ENCODE measurements at regions not wholly inside any gene's neighbourhood (a gene's known extent, or its start where the extent isn't known, plus 50 kb on each side); places are given as distances from the start of the nearest gene placed in this dataset.

DNA sequence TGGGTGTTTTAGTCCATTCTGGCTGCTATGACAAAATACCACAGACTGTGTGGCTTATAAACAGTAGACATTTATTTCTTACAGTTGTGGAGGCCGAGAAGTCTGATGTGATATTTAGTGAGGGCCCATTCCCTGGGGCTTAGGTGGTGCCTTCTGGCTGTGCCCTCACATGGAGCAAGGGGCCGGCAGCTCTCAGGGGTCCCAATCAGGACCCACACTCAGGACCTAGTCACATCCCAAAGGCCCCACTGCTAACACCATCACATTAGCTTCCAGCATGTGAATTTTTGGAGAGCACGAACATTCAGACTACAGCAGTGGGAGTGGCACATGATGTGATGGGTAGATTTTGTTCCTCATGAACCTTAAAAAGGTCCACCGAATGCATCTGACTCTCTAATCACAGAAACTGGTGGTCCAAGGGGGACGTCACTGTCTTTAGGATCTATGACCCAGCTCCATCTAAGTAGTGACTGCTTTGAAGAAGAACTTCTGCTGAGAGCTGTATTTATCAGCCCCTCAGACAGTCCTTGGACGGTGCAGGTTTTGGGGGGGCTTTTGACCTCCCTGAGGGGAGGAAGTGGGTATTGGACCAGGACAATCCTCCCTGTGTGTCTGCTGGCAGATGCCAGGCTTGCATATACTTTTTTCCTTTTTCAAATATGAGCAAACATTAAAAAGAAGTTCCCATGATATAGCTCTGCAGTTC, 154.5 kb upstream of the ZNF32 start:
- no peak for DNase-seq

DNA sequence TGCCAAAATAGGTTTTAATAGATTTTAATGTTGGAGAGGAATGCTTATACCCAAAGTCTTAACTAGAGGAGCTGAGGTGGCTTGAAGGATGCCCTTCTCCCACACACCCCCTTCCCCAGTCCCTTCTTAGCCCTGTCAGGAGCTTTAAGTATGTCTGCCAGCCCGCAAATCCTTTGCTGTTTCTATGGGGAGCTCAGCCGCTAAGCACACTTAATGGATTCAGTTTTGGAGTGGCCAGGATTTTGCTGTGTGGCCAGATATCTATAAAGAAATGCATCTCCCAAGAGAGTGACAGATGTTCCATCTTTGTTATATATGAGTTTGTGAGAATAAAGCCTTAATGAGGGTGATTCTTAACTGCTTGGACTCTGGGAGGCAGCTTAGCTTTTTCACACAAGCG, 152.9 kb upstream of the ZNF32 start:
- DNase-seq = no peak

DNA sequence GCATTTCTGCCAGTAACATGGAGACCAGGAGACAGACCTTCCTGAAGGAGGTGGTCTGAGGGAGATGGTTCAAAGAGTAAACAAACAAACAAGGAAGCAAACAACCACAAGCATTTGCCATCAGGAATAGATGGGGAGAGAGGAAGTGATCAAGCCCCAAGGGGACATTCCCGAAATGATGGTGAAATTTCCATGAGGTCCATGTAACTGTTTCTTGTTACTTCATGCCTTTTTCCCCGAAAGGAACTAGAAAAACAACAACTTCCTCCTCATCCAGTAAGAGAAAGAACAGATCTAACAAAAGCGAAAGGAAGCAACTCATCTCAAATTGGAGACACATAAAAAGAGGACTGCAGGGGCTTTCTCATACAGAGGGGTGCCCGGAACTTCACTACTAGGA, 152.5 kb upstream of the ZNF32 start:
- DNase-seq = no peak

DNA sequence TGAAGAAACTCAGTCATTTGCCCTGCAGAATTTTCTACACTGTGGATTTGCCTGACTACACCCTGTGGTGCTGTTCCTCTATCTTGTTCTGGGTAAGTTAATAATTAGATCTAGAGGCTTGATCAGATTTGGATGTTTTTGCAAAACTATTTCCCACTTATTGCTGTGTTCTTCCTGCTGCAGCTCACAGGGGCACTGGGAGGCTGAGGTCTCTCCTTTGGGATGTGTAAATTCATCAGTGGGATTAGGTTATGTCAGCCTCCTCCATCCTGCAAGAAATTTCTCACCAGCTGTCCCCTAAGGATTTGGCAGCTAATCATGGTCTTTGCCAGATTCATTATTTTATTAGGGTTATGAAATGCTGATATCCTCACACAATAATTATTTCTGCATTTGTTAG, 148.1 kb upstream of the ZNF32 start:
- DNase-seq = no peak

DNA sequence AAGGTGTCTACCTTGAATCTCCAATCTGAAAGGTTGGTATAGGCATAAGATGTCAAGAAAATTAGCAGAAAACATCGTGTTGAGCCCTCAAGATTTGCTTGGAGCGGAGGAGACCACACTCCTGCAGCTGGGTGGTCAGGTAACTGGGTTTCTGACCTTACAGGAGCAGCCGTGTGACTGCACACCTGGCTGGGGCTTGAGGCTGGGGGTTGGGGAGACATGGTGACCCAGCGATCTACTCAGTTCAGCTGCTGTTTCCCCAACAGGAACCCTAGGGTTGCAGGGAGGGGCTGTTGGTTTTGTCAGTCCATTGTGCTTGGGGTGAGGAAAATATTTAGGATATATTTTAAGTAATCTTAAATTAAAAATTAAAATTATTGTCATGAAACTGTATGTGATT, 147.0 kb upstream of the ZNF32 start:
- DNase-seq = no peak

DNA sequence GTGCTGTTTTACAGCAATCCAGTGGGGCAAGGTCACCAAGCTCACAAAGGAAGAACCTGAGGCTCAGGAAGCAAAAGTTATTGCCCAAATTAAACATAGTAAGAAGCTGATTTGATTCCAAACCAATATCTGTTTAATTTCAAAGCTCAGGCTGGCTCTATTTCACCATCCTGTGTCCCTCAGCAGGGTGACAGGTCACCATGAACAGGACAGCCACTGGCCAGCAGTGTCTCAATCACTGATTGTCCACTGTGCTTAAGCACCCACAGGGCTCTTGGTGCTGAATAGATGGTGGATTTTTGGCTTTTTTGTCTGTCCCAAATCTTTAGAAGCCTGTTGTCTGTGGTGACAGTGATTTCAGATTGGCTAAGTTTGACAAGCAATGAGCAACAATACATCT, 146.4 kb upstream of the ZNF32 start:
- DNase-seq = no peak

- DNase-seq = no peak
Measured at GRCh38 chr10:43794181-43794815, 145.6 kb upstream of the ZNF32 start.

- DNase-seq = no peak
Measured at GRCh38 chr10:43793704-43794103, 145.0 kb upstream of the ZNF32 start.

DNA sequence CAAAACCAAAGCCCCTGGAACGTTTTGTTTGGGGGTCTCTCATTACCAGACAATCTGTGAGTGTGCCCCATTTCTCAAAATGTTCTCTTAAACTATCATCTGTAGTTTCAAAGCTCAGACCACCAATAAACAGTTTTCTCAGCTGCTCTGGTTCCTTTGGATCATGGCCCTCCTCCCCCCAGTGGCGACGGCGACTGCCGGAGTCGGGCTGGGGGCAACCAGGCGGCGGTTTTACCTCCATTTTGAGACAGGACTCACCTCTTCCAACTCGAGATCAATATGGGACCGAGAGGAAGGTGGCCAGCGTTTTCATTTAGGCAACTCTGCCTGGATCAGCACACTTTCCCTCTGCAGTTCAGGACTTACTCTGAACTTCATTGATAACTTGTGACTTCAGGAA, 141.5 kb upstream of the ZNF32 start:
- no peak for DNase-seq

DNA sequence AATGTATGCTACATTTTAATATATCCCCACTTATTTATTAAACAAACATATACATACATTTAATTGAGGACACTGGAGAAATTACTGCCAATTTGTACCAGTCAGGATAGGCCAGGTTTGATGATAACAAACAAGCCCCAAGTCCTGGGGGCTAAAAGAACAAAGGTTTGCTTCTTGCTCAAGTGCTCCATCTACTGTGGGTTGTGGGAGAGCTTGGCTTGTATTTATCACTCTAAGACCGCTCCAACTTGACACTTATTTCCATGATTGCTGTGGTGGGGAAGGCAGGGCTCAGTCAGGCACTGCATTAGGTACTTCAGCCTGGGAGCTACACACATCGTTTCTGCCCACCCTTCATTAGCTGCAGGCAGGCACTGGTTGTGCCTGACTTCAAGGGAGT, 136.6 kb upstream of the ZNF32 start:
- no peak for DNase-seq

DNA sequence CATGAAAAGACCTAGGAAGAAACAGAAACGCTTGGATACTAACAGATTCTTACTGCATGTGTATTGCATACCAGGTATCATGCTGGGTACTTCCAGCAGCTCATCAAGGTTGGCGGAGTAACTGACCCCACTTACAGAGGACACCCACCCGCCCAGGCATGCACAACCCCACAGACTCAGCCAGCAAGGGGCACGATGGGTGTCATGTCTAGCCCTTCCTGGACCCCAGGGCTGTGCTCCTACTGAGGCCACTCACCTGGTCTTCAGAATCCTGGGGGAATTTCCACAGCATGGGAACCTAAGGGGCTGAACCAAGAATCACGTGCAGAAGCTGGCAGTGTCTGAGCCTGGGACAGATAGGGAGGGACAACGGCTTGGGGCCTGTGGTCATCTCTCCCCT, 134.1 kb upstream of the ZNF32 start:
- no peak for DNase-seq

DNA sequence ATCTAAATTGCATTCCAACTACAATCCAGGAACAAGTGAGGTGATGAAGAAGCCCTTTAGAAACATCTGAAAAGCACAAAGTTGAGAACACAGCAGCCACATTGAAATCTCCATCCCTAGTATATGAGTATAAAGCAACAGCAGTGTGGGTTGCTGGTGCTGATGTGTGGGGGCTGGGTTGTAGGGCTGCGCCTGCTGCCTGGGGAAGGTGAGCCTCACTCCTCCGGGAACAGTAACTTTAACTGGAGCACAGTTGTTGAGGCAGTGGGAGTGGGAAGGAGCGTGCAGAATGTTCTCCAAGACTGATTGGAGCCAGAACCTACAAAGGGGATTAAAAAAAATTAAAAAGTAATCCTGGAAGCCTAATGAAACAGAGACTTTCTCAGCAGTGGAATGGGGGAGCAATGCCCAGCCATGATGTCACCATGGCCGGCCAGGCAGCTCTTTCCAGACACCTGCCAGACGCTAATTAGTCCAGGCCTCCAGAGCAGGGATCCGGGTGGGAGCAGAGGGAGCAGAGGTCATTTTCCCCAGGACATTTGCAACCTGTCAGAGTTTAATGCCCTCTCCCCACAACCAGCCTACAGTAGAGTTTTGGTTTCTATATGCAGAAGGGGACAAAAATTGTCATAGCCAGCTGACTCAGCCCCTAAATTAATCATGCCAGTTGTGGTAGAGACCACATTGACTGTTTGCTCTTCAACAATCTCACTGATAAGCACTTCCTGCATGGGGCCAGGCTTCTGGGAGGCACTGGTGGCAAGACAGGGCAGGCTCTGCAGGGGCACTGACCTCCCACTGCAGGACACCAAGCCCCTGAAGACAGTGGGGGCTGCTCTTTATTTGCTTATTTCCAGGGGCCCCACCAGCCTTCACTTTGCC, 133.0 kb upstream of the ZNF32 start:
- DNase-seq = peak in 2 of 5 experiments; percentile 8 to 80

GRCh38 chr10:43778571-43778970, 129.9 kb upstream of the ZNF32 start:
- no peak for DNase-seq

DNA sequence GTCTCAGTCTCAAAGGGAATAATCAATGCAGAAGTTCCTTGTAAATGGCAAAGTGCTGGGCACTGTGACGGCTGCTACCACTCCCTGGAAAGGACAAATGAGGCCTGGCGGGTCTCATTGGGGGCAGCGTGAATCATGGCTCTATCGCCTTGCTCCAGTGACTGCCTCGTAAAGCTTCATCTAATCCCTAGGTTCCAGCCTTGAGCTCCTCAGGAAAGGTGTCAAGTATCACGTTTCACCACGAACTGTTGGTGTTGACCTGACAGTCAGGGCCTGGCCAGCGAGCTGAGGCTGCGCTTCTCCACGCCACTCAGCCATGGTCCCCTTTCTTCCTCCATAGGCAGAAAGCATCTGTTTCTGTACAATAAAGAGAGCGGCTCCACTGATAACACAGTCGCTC, 126.7 kb upstream of the ZNF32 start:
- DNase-seq = no peak

GRCh38 chr10:43774234-43774769, 125.6 kb upstream of the ZNF32 start:
- DNase-seq = no peak

DNA sequence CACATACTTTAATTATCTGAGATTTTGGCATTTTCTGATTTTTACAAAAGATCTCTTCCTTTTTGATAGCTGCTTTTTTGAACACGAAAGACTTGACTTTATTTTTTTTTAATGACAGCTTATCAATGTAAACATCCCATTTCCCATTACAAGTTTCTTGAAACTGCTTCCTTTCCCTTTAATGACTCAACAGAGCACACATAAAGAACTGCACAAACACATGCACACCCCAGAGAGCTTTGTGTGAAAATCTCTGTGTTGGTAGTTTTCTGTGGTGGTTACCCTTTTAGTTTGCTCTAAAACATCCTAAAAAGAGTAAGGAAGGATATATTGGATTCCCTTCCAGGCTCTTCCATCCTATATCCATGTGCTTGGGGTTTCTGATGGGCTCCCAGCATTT, 125.1 kb upstream of the ZNF32 start:
- DNase-seq = no peak

- DNase-seq = no peak
Measured at GRCh38 chr10:43772171-43772570, 123.5 kb upstream of the ZNF32 start.

GRCh38 chr10:43771675-43772074, 123.0 kb upstream of the ZNF32 start:
- no peak for DNase-seq

GRCh38 chr10:43765516-43765915, 116.8 kb upstream of the ZNF32 start:
- DNase-seq = no peak

DNA sequence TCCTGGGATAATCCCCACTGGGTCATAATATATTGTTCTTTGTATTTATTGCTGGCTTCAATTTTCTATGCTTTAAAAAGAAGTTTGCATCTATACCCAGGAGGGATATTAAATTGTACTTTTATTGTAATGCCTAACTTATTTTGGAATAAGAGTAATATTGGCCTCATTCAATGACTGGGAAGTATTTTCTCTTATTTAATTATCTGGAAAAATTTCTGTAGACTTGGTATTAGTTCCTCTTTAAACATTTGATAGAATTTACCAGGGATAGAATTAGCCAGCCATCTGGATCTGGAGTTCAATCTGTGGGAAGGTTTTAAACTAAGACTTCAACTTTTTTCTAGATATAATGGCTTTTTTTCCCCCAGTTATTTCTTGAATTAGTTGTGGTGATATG, 115.2 kb upstream of the ZNF32 start:
- no peak for DNase-seq

- DNase-seq = no peak
Measured at GRCh38 chr10:43760514-43760913, 111.8 kb upstream of the ZNF32 start.

DNA sequence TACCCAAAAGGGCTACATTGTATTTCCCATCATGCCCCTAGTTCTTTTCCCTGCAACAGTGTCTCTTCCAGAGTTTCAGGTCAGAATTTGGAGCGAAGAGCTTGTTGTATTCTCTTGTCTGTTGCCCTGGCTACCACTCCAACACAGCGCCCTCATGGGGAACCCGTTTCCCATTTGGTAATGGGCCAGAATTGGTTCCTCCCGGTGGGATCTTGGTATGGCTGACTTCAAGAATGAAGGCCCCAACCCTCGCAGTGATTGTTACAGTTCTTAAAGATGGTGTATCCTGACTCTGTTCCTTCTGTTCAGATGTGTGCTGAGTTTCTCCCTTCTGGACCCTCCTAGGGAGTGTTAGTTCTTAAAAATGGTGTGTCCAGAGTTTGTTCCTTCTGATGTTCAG, 110.5 kb upstream of the ZNF32 start:
- DNase-seq = no peak

GRCh38 chr10:43756341-43756740, 107.7 kb upstream of the ZNF32 start:
- DNase-seq = no peak

Measured in T-helper 2 cell (primary cell).